AG04450 (cell line): ENCODE measurements at regions not wholly inside any gene's neighbourhood (a gene's known extent, or its start where the extent isn't known, plus 50 kb on each side); places are given as distances from the start of the nearest gene placed in this dataset.

Experiments
- CTCF ChIA-PET: fragments of 300-600, 350-600 bp; formaldehyde crosslinking; extraction: SDS; loops from one replicate; lab custom pipeline; 2022; ENCODE audit warnings: antibody characterized with exemption, inconsistent platforms; lab: Charles Lee
- POLR2A ChIA-PET: fragments of 350-600 bp; formaldehyde crosslinking; extraction: SDS; loops from one replicate; lab custom pipeline; 2021; ENCODE audit warnings: antibody characterized with exemption, inconsistent platforms; lab: Yijun Ruan, JAX
- DNase-seq: peaks from one replicate; pipeline ENCODE4 v3.0.0-alpha.2; 2011; ENCODE audit warnings: low read depth, low spot score
- H3K27ac ChIP-seq: one replicate; pipeline ENCODE4 v1.5.1; 2012; ENCODE audit warnings: low read depth, low read length, control low read depth
- H3K27me3 ChIP-seq: one replicate; pipeline ENCODE4 v1.6.0; 2012; ENCODE audit warnings: low read length; ENCODE audit not compliant: control insufficient read depth, insufficient read depth
- H3K4me3 ChIP-seq: 2 replicates; pipeline ENCODE4 v1.5.1; 2011; ENCODE audit warnings: mild to moderate bottlenecking, low read depth, low read length, control low read depth
- H3K9me3 ChIP-seq: 2 replicates; pipeline ENCODE4 v1.5.1; 2012; ENCODE audit warnings: low read length; ENCODE audit not compliant: control insufficient read depth, insufficient read depth
- TF ChIP-seq, protein P1 (sequence below): IDR thresholded peaks from 2 replicates; pipeline ENCODE4 v1.5.1; 2011; ENCODE audit warnings: low read depth, low read length, control low read depth, inconsistent platforms

DNA sequence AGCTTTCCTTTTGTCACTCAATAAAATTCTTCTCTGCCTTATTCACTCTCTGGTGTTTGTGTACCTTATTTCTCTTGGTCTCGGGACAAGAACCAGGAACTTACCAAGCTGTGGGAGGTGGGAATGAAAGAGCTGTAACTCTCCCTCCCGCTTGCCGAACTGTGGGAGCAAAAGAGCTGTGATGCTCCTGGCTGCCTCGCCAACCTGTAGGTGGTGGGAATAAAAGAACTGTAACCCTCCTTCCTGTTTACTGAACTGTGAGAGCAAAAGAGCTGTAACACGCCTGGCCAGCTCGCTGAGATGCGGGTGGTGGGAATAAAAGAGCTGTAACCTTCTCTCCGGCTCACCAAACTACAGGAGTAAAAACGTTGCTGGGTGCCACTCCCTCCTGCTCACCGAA lies 314.1 kb upstream of the LRIG3 start:
- no peak for DNase-seq
- POLR2A ChIA-PET = no interaction called here
- CTCF ChIA-PET = interaction anchor here (0.6 kb wide), 1 partner anchor 851 kb away, joined by 3 read pairs; no protein-coding TSS in a partner anchor
- Histone ChIP-seq H3K27ac (no peak overlapping the region), H3K9me3 (no peaks in the 10 kb centered on the region), H3K27me3 (peaks cover 3% of the 10 kb centered on the region), H3K4me3 (no peak overlapping the region)
- TF ChIP-seq, protein P1, sequence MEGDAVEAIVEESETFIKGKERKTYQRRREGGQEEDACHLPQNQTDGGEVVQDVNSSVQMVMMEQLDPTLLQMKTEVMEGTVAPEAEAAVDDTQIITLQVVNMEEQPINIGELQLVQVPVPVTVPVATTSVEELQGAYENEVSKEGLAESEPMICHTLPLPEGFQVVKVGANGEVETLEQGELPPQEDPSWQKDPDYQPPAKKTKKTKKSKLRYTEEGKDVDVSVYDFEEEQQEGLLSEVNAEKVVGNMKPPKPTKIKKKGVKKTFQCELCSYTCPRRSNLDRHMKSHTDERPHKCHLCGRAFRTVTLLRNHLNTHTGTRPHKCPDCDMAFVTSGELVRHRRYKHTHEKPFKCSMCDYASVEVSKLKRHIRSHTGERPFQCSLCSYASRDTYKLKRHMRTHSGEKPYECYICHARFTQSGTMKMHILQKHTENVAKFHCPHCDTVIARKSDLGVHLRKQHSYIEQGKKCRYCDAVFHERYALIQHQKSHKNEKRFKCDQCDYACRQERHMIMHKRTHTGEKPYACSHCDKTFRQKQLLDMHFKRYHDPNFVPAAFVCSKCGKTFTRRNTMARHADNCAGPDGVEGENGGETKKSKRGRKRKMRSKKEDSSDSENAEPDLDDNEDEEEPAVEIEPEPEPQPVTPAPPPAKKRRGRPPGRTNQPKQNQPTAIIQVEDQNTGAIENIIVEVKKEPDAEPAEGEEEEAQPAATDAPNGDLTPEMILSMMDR = no peak

DNA sequence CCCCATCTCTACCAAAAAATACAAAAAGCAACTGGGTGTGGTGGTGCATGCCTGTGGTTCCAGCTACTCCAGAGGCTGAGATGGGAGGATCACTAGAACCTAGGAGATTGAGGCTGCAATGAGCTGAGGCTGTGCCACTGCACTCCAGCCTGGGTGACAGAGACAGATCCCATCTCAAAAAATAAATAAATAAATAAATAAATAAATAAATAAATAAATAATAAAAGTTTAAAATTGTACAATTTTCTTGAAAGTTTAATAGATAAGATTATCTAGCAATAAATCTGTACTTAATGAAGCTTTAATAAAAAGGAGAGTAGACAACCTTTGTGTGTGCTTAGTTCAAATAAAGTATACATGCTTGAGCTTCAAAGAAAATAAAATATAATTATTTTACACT lies 310.0 kb upstream of the LRIG3 start:
- H3K9me3 ChIP-seq = no peaks in the 10 kb centered on the region
- POLR2A ChIA-PET = no interaction called here
- CTCF ChIA-PET = interaction anchor here (0.7 kb wide), 1 partner anchor 35 kb away, joined by 3 read pairs; no protein-coding TSS in a partner anchor
- no peak overlapping the region for H3K27ac ChIP-seq
- TF ChIP-seq, protein P1 = no peak
- no peak overlapping the region for H3K4me3 ChIP-seq
- peaks cover 3% of the 10 kb centered on the region for H3K27me3 ChIP-seq
- DNase-seq = no peak

DNA sequence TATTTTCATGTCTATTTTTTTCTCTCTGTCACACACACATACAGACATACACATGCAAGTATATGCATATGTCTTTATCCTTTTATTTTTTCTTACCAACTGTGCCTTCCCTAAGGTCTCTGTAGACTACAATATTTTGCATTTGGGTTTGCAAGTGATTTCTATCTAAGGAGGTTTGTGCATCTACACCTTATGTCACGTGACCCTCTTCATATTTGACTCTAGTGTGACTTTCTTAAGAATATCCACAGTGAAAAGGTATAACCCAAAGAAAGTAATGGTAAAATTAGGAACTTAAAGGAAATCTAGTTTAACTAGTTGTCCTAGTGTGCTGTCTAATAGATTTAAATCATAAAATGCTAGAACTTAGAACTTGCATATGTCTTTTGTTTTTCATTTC lies 298.8 kb upstream of the LRIG3 start:
- CTCF ChIA-PET = no interaction called here

DNA sequence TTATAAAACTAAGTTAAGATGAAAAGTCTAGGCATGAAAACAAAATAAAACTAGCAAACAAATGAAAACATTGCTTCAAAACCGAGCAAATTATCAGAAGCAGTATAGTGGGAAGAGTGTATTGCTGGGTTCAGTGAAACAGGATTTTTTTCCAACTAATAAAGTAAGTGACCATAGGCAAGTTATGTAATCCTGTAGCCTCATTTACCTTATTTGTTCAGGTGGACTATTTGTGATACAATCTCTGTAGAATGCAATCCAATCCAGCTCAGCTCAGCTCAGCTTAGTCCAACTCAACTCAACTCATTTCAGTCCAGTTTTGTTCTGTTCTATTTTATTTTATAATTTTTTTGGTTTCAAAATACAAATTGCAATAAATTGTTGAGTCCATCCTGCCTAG lies 276.7 kb upstream of the LRIG3 start:
- no peak overlapping the region for H3K27ac ChIP-seq
- H3K4me3 ChIP-seq = no peak overlapping the region
- no peak for DNase-seq
- TF ChIP-seq, protein P1 = no peak
- H3K9me3 ChIP-seq = no peaks in the 10 kb centered on the region
- H3K27me3 ChIP-seq = no peaks in the 10 kb centered on the region
- CTCF ChIA-PET = no interaction called here
- POLR2A ChIA-PET = no interaction called here

More for the DNA sequence above, 298.8 kb upstream of the LRIG3 start:
- no peak overlapping the region for H3K27ac ChIP-seq
- POLR2A ChIA-PET = no interaction called here
- no peak for DNase-seq
- no peaks in the 10 kb centered on the region for H3K27me3 ChIP-seq
- no peaks in the 10 kb centered on the region for H3K9me3 ChIP-seq
- H3K4me3 ChIP-seq = no peak overlapping the region
- TF ChIP-seq, protein P1 = no peak

DNA sequence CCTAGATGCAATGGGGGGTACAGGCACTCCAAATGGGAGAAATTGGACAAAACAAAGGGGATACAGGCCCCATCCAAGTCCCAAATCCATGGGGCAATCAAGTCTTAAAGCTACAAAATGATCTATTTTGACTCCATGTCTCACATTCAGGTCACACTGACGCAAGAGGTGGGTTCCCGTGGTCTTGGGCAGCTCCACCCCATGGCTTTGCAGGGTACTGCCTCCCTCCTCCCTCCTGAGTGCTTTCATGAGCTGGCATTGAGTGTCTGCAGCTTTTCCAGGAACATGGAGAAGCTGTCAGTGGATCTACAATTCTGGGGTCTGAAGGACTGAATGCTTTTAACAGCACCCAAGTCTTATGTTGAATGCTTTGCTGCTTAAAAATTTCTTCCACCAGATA lies 274.5 kb upstream of the LRIG3 start:
- TF ChIP-seq, protein P1 = no peak
- Histone ChIP-seq H3K27ac (no peak overlapping the region), H3K4me3 (no peak overlapping the region), H3K9me3 (no peaks in the 10 kb centered on the region), H3K27me3 (no peaks in the 10 kb centered on the region)
- DNase-seq = no peak
- CTCF ChIA-PET = no interaction called here
- POLR2A ChIA-PET = no interaction called here
